HG02588 (cell line): ENCODE measurements at regions not wholly inside any gene's neighbourhood (a gene's known extent, or its start where the extent isn't known, plus 50 kb on each side); places are given as distances from the start of the nearest gene placed in this dataset.

Experiments used
- ATAC-seq: cut with Tn5 transposase; IDR thresholded peaks from one replicate; pipeline ENCODE4 v1.9.1; 2021; ENCODE audit warnings: mild to moderate bottlenecking, moderate library complexity; ENCODE audit not compliant: unreplicated experiment

- ATAC-seq: no peak
Observed at GRCh38 chr9:108656566-108656965, 199.2 kb downstream of the ACTL7B start.

GRCh38 chr9:108655818-108656217 lies 200.0 kb downstream of the ACTL7B start:
- no peak for ATAC-seq

- no peak for ATAC-seq
Observed at GRCh38 chr9:108654566-108654965, 201.2 kb downstream of the ACTL7B start.

GRCh38 chr9:108652851-108653250 lies 202.9 kb downstream of the ACTL7B start:
- ATAC-seq: no peak

GRCh38 chr9:108650826-108651225 lies 205.0 kb downstream of the ACTL7B start:
- ATAC-seq: no peak

- ATAC-seq: no peak
Observed at GRCh38 chr9:108645520-108645919, 210.3 kb downstream of the ACTL7B start.

GRCh38 chr9:108643731-108644510 lies 211.9 kb downstream of the ACTL7B start:
- ATAC-seq: no peak

GRCh38 chr9:108642871-108643270 lies 212.9 kb downstream of the ACTL7B start:
- no peak for ATAC-seq

GRCh38 chr9:108640230-108640629 lies 215.6 kb downstream of the ACTL7B start:
- ATAC-seq: no peak

GRCh38 chr9:108639696-108640095 lies 216.1 kb downstream of the ACTL7B start:
- ATAC-seq: no peak

GRCh38 chr9:108639091-108639490 lies 216.7 kb downstream of the ACTL7B start:
- no peak for ATAC-seq

GRCh38 chr9:108637340-108637739 lies 218.4 kb downstream of the ACTL7B start:
- ATAC-seq: no peak

- no peak for ATAC-seq
Observed at GRCh38 chr9:108636013-108636412, 219.8 kb downstream of the ACTL7B start.

GRCh38 chr9:108634672-108635462 lies 220.9 kb downstream of the ACTL7B start:
- ATAC-seq: no peak

GRCh38 chr9:108634204-108634603 lies 221.6 kb downstream of the ACTL7B start:
- no peak for ATAC-seq

- ATAC-seq: no peak
Observed at GRCh38 chr9:108631496-108632285, 224.1 kb downstream of the ACTL7B start.

- ATAC-seq: no peak
Observed at GRCh38 chr9:108628316-108628715, 227.5 kb downstream of the ACTL7B start.

- ATAC-seq: no peak
Observed at GRCh38 chr9:108626743-108627142, 229.0 kb downstream of the ACTL7B start.

GRCh38 chr9:108621991-108622855 lies 233.6 kb downstream of the ACTL7B start:
- ATAC-seq: no peak

- no peak for ATAC-seq
Observed at GRCh38 chr9:108620767-108621166, 235.0 kb downstream of the ACTL7B start.
